D341Med (cell line): ENCODE measurements at regions not wholly inside any gene's neighbourhood (a gene's known extent, or its start where the extent isn't known, plus 50 kb on each side); places are given as distances from the start of the nearest gene placed in this dataset.

ENCODE experiments used
- DNase-seq: peaks from one replicate; pipeline ENCODE4 v3.0.0; 2012; ENCODE audit warnings: low spot score

DNA sequence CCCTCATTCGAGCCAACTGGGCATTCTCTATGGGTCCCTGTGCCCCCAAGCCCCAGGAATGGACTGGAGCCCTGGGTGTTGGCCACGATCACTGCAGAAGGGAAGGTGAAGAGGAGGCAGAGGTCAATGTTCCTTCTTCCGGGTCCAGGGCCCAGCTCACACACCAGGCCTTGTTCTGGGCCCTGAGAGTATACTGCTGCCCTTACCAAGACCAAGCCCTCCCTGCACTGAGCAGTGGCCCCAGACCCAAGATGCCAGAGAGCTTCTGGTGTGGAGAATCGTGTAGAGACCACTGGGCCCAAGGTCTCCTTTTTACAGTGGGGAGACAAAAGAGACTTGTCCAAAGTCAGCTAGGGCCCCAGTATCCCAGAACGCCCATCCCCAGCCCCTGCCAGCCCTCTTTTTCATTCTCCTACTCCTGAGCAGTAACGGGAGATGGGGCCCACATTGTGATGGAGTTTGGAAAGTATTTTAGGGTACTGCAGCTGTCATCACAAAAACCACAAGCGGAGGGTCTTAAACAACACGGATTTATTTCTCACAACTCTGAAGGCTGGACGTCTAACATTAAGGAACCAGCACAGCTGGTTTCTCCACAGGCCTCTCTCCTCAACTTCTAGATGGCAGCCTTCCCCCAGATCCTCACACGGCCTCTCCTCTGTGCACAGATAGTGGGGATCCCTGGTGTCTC lies 79.4 kb downstream of the PDGFA start:
- DNase-seq, result no peak

DNA sequence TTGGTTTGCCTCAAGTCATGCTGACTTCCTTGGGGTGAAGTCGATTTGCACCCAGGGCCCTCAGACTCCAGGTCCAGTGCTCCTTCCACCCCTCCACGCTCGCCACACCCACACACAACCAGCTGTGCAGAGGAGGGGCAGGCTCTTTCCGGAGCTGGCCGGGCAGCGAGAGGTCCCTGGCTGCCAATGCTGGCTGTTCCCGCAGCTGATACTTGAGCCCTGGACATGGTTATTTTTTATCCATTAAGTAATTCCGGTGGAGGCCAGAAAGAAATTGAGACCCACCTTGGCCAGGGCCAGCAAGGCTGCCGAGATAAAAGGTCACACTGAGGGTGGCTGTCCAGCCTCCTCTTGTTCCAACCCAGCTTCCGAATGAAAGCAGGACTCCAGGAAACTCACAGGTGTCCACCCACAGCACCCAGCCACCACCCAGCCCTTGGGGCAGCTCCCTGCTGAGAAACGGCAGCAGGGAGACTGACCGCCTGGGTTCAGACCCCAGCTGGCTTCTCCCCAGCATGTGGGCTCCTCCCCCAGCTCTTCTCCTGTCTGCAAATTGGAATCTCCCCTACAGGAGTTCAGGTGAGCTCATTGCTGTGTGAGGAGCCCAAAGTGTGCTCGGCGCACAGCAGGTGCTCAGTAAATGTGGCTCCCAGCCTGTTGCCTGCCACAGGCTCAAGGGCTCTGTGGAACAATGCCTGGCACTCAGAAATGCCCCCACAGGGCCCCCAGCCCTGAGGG lies 77.8 kb downstream of the PDGFA start:
- DNase-seq, result no peak

GRCh38 chr7:442457-442856 lies 77.2 kb downstream of the PDGFA start:
- no peak for DNase-seq

DNA sequence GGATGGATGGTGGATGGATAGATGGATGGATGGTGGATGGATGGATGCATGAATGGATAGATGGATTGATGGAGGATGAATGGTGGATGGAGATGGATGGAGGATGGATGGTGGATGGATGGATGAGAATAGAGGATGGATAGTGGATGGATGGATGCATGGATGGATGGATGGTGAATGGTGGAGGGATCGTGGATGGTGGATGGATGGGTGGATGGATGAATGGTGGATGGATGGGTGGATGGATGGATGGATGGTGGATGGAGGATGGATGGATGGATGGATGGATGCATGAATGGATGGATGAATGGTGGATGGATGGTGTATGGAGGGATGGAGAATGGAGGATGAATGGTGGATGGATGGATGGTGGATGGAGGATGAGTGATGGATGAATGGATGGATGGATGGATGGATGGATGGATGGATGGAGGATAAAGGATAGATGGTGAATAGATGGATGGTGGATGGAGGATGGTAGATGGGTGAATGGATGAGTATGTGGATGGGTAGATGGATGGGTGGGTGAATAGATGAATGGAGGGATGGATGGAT lies 76.3 kb downstream of the PDGFA start:
- DNase-seq, result no peak

DNA sequence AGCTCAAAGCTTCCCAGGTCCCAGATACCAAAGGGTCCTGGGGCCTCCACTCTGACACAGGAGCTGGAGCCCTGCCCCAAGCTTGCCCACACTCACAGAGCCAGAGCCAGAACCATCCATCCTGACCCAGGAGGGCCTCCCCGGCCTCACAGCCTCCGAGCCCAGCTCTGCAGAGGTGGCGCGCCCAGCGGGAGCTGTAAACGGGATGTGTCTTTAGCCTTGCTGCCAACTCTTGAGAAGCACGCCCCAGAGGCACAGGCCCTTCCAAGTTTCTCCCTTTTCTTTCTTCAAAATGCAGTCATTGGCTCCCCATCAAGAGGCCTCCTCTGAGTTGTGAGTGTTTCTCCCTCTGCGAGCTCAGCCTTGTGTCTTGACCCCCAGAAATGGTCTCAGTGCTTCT lies 75.0 kb downstream of the PDGFA start:
- no peak for DNase-seq

DNA sequence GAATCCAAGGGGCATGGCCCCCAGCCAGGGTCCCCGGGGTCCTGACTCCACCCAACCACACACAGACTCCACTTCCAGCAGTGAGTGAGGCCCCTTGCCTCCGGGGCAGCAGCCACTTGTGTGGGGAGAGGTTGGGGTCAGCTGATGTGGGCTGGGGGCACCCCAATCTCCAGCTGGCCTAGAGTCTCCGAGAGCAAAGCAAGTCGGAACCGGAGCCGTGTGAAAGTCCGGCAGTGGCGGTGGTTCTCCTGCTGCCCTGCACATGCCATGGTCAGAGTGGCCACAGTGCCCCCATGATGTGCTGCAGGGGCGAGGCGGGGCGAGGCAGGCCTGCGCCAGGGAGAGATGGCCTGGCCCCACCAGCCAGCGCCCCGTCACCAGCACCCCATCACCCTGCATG lies 74.6 kb downstream of the PDGFA start:
- DNase-seq, result no peak

- DNase-seq, result no peak
These were observed 73.9 kb downstream of the PDGFA start for GRCh38 chr7:445563-446288.

GRCh38 chr7:446289-446935 lies 73.2 kb downstream of the PDGFA start:
- DNase-seq, result no peak
